Suprapubic skin (tissue), 4 donors: ENCODE measurements at regions not wholly inside any gene's neighbourhood (a gene's known extent, or its start where the extent isn't known, plus 50 kb on each side); places are given as distances from the start of the nearest gene placed in this dataset.

Experiments used
- EP300 ChIP-seq: sonication (generic); formaldehyde crosslinking; IDR thresholded peaks from one replicate; pipeline ENCODE4 v1.6.1; 2017; ENCODE audit warnings: antibody characterized with exemption
- POLR2A ChIP-seq, 2 donors: fragments of 450-650 bp; IDR thresholded peaks; one replicate each; pipeline ENCODE4 v1.6.1; 2017; ENCODE audit warnings: antibody characterized with exemption in 2 of 2, mild to moderate bottlenecking in 2 of 2, moderate library complexity in 2 of 2
- POLR2AphosphoS5 ChIP-seq, 3 donors: sonication (generic); formaldehyde crosslinking; IDR thresholded peaks; one replicate each; pipeline ENCODE4 v1.6.1; 2017; ENCODE audit warnings: antibody characterized with exemption in 3 of 3
- TF ChIP-seq, protein P1 (sequence below), 2 donors: fragments of 200-600 bp in 1 of 2; fragments of 450-650 bp in 1 of 2; sonication (generic) in 1 of 2; IDR thresholded peaks; one replicate each; pipeline ENCODE4 v1.5.1; 2016 to 2019; ENCODE audit warnings: antibody characterized with exemption in 2 of 2, mild to moderate bottlenecking in 1 of 2, moderate library complexity in 1 of 2

DNA sequence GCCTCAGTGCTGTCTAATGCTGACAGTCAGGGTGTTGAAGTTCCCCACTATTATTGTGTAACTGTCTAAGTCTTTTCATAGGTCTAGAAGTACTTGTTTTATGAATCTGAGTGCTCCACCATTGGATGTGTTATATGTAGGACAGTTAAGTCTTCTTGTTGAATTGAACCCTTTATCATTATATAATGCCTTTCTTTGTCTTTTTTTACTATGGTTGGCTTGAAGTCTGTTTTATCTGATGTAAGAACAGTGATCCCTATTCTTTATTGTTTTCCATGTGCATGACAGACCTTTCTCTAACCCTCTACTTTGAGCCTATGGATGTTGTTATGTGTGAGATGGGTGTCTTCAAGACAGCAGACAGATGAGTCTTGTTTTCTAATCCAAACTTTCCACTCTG lies 107.8 kb upstream of the C11orf58 start:
- TF ChIP-seq, protein P1, sequence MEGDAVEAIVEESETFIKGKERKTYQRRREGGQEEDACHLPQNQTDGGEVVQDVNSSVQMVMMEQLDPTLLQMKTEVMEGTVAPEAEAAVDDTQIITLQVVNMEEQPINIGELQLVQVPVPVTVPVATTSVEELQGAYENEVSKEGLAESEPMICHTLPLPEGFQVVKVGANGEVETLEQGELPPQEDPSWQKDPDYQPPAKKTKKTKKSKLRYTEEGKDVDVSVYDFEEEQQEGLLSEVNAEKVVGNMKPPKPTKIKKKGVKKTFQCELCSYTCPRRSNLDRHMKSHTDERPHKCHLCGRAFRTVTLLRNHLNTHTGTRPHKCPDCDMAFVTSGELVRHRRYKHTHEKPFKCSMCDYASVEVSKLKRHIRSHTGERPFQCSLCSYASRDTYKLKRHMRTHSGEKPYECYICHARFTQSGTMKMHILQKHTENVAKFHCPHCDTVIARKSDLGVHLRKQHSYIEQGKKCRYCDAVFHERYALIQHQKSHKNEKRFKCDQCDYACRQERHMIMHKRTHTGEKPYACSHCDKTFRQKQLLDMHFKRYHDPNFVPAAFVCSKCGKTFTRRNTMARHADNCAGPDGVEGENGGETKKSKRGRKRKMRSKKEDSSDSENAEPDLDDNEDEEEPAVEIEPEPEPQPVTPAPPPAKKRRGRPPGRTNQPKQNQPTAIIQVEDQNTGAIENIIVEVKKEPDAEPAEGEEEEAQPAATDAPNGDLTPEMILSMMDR (IDR thresholded peaks at IDR 0.05) = no peak
- TF ChIP-seq POLR2A (IDR thresholded peaks at IDR 0.05) (no peak), POLR2AphosphoS5 (IDR thresholded peaks at IDR 0.05) (no peak), EP300 (no peak)
